ENCODE measurements at regions not wholly inside any gene's neighbourhood (a gene's known extent, or its start where the extent isn't known, plus 50 kb on each side); places are given as distances from the start of the nearest gene placed in this dataset.

DNA sequence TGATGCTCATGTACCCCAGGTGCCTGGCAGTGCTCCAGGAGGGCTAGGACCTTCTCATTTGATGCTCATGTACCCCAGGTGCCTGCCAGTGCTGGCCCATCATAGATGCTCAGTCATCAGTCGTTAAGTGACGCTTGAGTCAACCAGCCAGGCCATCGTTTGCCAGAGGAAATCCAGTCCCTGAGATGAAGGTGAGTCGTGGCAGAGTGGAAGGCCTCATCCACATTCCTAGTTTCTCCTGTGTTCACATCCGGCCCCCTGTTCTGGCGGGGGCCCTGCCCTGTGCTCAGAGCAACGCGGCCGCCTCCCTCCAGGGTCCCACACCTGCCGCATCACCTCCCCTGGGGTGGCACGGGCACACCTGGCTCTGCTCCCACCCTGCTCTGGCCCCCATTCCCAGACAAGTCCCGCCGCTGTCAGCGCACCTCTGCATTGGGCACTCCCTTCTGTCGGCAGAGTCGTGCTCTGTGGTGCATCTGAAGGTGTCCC lies 279.9 kb downstream of the BRD1 start:
- DNase-seq (ENCODE audit: low spot score) = no peak

DNA sequence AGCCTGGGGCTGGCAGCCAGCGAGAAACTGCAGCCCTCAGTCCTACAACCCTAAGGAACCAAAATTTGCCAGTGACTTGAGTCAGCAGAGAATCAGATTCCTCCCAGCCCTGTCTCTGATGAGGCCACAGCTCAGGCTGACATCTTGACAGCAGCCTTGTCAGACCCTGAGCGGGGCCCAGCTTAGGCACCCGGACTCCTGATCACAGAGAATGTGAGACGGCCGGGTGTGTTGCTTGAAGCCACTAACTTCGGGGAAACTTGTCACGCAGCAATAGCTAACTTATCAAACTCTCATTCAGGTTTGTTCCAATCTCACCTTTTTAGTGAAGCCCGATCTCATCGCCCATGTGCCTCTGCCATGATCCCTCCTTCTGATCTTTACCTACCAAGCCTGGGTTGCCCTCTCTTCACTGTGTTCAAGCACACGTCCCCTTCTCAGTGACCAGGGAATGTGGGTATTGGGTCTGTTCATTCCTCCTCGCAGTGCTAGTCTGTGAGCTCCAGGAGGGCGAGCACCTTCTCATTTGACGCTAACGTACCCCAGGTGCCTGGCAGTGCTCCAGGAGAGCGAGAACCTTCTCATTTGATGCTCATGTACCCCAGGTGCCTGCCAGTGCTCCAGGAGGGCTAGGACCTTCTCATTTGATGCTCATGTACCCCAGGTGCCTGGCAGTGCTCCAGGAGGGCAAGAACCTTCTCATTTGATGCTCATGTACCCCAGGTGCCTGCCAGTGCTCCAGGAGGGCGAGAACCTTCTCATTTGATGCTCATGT lies 280.7 kb downstream of the BRD1 start:
- no peak for DNase-seq (ENCODE audit: low spot score)

DNA sequence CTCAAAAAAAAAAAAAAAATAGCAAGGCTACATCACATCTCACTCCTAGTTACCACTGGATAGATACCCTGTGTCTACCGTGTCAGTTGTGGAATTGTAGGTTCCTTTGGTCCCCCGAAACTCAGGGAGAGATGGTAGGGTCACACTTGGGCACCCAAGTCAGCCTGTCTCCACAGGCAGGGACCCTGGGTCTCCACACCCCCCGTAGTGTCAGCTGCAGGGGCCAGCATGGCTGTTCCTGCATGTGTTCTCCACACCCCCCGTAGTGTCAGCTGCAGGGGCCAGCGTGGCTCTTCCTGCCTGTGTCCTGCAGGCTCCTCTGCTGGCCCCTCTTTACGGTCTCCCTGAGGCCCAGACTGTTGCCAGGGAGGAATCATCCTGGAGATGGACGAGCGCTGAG lies 282.1 kb downstream of the BRD1 start:
- DNase-seq (ENCODE audit: low spot score) = no peak

DNA sequence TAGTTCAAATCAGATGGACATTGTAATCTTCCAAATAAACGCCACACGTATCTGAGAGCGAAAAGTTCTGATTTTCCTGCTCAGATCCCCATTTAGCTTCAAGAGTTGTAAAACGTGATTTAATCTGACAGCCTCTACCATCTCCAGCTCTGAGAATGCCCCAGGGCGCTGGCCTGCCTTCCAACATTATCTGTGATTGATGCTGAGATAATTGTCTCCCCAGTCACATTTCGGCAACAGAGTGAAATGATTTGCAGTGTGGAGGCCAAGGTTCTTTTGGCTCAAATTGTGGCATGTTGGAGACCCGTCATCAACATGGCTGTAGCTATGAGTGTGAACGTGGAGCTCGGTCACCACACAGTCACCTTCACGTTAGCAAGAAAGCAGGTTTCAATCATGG lies 283.4 kb downstream of the BRD1 start:
- DNase-seq (ENCODE audit: low spot score) = no peak

DNA sequence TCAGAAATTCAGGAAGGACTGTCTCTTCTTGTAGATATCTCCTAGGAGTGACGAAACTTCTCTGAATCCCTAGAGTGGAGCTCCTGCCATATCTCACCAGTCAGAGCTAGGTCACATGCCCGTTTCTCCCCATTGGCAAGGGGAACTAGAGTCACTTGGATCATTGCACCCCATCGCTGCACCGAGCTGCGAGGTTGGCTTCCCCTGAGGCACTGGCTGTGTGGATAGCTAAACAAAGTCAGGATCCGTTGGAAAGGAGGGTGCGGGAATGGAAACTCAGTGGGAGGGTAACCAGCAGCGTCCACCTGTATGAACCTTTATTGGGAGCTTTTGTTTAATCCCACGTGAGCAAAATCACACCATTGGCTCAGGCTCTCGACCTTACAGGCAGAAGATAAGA lies 283.8 kb downstream of the BRD1 start:
- DNase-seq (ENCODE audit: low spot score) = no peak

DNA sequence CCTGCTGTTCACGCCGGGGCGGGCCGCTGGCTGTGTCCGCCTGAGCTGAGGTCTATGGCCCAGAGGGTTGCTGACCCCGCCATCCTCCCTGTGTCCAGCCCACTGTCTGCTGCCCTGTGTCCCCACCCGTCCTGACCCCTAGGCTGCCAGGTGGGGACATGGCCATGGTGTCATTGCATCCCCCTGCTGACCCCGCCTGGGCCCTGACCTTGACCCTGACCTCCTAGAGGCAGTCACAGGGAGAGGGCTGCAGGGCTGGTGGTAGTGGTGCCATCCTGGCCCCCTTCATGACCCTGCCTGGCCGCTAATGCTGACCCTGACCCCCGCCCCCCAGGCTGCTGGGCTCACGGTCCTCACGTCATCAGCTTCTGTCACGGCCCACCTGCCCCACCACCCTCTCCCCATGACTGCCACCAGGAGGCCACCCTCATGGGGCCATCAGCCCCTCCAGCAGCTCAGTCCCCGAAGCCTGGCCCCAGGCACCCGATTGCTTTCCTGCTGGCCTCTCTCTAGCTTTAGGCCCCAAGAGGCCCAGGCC lies 285.9 kb downstream of the BRD1 start:
- no peak for DNase-seq (ENCODE audit: low spot score)

DNA sequence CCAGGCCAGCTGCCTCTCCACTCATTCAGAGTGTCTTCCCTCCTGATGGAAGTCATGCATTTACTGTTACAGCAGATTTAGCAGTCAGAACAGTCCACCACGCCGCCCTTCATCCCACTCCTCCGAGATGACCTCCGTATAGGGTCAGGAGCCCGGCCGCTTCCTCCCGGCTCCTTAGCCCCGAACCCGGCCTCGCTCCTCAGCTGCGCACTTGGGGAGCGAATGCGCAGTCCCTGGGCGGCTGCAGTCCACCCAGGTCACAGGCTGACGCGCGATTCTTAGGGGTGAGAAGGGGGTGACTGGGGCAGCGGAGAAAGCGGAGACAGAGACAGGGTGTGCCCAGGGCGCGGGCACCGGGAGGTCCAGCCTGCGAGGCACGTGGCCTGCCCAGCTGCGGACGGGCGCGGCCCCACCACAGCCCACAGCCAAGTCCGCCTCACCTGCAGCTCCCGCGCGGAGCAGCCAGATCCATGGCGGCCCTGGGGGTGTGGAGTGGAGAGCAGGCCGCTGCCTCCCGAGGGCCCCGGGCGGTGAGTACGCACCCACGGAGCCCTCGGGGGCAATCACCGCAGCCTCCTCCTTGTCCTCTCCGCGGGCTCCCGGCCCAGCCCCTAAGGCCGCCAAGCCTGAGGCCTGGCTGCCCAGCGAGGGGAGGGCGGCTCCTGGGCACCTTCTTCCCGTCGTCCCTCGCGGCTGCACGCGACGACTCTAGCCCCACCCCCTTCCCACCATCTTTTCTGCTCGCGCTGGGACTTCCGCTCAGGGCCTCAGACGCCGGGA lies 286.6 kb downstream of the BRD1 start:
- no peak for DNase-seq (ENCODE audit: low spot score)

DNA sequence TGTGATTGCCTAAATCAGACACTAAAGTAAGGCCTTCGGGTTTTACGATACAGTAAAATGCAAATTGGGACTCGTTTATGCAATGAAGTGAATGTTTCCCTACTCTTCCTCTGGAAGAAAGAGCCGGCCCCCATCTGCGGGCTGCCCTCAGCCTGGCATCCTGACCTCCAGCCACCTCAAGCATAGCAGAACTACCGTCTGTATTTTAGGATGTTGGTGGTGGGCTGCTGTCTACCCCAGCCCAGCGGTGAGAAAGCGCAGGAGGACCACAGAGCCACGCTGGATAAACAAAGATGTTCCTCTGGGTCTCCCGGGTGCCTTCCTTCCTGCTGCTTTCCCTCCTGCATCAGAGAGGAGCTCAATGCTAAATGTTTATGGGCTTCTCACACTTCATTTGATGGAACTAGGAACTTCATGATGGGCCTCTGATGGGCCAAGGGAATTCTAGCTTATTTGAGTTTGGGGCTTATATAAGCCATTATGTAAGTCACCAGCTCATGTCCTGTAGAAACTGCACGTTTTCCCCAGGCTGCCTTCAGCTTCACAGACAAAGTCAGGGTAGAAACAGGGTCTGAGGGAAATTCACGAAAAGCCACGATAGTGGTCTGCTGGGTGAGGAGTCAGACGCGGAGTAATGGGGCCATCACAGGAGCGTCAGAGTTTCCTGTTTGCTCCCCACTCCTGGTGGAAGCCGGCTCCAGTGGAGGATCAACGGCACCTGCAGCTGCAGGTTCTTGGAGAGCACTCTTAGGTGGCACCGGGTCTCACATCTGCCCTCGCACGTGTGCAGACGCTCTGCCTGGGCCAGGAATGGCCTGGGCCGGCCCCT lies 287.4 kb downstream of the BRD1 start:
- DNase-seq (ENCODE audit: low spot score) = no peak

DNA sequence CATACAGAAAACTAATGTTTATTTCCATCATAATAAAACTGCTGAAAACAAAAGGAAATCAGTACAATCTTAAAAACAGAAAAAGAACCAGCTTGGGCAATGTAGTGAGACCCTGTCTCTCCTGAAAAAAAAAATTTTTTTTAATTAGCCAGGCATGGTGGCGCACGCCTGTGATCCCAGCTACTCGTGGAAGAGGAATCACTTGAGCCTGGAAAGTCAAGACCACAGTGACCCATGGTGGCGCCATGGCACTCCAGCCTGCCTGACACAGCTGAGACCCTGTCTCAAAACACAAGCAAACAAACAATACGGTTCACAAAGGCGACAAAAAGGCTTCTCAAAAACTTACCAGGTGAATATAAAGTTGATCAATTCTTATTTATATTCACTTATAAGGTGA lies 289.7 kb downstream of the BRD1 start:
- DNase-seq (ENCODE audit: low spot score) = no peak

DNA sequence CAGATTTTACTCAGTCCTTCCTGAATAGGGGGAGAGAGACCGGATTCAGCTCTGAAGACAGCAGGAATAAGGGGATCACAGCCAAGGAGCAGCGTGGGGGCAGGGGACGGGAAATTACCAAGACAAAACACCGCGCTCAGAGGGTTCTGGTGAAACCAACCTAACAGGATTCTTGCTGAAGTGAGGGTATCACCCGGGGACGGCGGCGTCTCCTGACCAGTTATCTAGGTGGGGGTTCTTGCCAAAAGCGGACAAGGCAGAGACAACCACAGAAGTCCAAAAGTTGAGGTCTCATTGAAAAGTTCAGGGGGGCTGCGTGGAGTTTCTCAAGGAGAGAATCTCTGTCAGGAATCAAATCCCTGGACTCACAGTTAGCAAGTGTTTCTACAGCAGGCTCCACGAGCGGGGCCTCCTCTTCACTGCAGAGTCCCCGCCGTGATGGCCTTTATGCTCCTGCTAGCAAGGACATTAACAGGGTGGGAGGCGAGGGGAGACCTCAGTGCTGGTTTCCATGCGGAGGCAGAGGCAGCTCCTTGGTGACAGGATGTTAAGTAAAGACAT lies 291.0 kb downstream of the BRD1 start:
- no peak for DNase-seq (ENCODE audit: low spot score)

DNA sequence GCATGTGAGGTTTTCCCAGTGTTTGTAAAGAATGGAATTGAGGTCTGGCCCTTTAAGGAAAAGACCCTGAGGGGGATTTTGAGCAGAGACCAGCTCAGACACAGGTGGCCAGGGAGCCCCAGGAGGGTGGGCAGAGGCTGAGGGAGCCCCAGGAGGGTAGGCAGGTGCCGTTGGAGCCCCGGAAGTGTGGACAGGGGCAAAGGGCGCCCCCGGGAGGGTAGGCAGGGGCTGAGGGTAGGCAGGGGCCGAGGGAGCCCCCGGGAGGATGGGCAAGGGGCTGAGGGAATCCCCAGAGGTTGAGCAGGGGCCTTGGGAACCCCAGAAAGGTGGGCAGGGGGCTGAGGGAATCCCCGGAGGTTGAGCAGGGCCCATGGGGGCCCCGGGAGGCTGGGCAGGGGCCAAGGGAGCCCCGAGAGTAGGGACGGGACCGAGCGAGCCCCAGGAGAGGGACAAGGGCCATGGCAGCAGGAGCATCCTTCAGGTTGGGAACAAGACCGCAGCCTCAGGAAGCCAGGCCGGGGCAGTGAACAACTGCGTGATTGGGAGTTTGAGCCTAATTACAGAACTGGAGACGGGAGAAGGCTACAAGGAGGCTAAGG lies 292.0 kb downstream of the BRD1 start:
- no peak for DNase-seq (ENCODE audit: low spot score)

DNA sequence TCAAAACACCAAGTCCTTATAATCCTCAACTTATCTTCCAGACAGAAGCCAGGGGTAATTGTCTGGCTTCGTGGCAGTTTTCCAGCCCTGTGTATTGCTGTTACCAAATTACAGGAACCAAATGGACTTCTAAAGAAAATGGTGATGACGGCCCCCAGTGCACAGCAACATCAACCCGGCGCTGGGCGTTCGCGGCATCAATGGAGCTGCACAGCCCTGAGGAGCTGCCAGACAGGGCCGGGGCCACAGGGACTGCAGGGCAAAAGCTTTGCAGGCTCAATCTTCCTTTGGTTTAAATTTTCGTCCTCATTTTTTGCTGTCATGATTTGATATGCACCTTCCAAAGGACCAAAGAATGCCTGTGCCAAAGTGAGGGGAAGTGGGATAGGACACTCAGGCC lies 292.5 kb downstream of the BRD1 start:
- no peak for DNase-seq (ENCODE audit: low spot score)

DNA sequence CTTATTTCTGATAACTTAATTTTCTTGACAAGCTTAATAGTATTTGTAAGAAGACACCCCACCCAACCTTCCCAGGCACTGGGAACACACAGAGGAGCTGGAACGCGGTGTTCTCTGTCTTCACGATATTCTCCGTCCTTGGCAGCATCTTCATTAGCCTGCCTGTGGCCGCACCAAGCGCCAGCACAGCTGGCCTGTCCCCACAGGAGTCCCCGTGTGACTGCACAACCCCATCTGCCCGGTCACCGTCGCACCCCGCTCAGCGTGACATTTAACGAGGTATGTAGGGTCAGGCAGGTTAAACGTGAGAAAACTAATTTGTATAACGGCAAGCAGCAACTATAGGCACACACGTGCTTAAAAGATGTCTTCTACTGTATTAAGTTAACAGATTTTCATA lies 293.3 kb downstream of the BRD1 start:
- no peak for DNase-seq (ENCODE audit: low spot score)

DNA sequence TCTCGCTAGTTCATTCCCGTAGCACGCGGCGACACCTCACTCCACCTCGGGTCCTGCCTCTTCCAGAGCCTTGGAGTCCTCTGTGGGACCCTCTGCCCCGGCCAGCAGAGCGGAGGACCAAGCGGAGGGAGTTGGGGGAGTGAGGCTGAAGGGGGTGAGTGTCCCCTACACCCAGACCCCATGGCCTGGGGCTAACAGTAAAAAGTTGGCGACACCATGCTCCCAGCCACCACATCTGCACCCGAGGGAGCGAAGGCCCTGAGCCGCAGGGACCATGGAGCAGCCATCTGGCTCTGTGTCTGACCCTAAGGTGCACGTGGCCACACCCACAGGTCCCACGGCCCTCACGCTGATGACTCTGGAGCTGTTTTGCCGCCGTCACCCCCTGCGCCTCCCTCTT lies 293.8 kb downstream of the BRD1 start:
- no peak for DNase-seq (ENCODE audit: low spot score)

DNA sequence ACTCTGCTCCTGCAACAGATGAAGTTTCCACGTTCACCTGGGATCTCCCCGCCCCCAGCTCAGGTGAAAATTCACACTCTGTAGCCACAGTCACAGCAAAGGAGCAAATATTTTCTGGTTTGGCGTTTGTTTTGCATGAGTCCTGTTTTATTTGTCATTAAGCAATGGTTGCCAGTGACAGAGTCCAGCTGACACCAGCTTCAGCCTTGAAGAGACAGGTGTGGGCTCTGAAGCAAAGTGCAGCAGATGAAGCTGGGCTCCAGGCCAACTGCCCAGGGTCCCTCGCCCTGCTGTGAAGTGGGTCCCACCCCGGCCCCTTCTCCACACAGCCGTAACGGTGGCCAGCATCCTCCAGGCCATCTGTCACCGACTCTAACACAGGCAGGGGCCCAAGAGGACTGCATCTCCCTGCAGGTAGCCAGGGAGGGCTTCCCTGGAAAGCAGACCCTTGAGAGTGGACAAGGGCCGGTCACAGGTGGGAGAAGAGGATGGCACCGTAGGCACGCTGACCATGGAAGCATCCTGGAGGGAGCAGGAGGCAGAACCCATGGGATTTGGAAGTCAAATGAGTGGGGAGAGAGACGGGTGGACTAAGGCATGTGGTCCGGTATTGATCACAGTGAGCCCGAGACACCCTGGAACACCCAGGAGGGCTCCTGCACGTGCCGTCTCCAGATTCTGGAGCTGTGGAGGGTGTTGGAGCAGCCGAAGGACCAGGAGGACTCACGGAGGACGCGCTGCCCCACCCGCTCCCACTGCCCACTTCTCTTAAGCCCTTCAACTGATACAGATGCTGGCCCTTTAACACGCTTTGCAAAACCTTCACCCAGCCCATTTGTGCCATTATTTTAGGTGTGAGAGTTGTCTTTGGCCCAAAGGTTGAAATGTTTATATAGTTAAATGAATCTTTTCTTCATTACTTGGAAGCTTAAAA lies 294.5 kb downstream of the BRD1 start:
- DNase-seq (ENCODE audit: low spot score) = no peak

DNA sequence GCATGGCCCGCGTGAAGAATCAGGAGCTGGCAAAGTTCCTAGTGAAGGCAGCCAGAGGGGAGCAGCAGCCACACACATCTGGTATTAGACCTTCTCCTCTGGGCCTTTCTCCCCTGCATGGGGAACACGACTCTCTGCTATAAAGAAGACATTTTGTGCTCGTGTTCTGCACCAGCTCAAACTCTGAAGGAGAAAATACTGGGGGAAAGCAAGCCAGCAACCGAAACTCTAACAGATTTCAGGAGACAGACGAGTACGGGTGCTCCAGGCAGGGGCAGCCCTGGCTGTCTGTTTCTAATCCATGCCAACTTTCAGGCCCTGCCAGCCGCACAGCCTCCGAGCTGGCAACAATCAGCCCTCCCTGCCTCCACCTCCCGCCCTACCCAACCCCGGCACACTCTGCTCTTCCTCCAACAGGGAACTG lies 296.3 kb downstream of the BRD1 start:
- DNase-seq (ENCODE audit: low spot score) = no peak

DNA sequence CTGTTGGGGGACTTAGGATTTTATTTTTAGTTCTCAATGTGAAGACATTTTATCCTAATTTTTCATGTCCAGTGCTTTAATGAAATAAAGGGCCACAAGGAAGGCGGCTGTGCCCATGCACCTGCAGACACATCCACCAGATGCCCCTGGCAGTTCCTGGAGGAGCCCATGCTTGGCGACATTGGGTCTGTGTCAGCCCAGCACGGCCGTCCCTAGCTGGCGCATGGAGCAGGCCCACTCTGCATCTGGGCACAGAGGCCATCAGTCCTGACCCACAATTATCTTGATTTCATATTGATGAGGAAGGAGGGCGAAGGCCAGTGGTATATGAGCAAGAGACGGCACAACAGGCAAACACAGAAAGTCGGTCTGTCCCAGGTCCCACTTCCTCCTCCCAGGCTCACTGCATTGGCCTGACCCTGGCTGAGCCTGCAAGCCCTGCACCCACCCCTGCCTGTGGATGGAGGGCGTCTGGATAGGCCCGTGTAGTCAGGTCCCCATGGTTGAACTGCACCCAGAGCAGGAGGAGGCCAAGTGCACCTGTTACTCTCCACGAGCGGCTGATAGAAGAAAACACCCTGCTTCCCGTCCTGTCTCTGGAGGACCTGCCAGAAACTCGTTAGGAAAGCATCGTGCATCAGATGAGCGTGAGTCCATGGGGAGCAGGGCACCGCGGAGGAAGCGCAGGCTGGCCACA lies 296.9 kb downstream of the BRD1 start:
- no peak for DNase-seq (ENCODE audit: low spot score)

DNA sequence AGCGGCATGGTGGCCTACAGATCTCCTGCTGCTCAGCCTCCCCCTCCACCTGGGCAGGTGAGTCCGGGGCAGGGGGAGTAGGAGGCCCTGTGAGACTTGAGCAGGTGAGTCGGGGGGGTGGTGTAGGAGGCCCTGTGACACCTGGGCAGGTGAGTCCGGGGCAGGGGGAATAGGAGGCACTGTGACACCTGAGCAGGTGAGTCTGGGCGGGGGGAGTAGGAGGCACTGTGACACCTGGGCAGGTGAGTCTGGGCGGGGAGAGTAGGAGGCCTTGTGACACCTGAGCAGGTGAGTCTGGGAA lies 299.3 kb downstream of the BRD1 start:
- no peak for DNase-seq (ENCODE audit: low spot score)

DNA sequence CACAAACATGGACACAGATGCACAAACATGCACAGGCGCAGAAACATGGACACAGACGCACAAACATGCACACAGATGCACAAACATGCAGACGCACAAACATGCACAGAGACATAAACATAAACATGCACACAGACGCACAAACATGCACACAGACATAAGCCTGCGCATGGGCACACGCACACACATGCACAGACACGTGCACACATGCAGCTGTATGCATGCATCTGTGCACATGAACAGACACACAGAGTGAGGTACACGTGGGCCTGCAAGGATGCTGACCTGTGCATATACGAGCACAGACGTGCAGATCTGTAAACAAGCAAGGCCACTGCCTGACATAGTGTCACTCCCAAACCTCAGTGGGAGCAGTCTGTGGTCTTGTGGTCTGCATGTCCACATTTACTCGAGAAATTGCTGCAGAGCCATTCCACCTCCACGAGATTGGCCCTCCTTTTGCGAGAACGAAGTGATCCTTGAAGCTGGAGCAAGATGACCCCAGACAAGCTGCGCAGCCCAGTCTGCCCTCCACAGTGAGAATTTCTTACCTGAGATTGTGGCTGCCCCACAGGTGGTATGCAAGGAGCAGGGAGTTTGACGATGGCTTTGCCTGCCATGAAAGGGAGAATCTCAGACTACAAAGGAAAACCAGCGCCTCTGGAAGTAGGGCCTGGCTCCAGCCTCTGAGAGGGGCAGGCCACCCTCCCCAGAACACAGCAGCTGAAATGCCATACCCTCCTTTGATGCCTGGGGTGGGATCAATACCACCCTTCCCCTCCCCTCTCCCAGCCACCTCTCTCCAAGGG lies 299.9 kb downstream of the BRD1 start:
- no peak for DNase-seq (ENCODE audit: low spot score)

Data from AG08395 (cell line).